D721Med (cell line): ENCODE measurements at regions not wholly inside any gene's neighbourhood (a gene's known extent, or its start where the extent isn't known, plus 50 kb on each side); places are given as distances from the start of the nearest gene placed in this dataset.

Experiments used
- DNase-seq: peaks from one replicate; pipeline ENCODE4 v3.0.0; 2011; ENCODE audit warnings: low spot score; ENCODE audit not compliant: insufficient read length
- FAIRE-seq: peaks from 2 replicates; lab custom pipeline; 2011; peaks lifted over from hg19 to GRCh38; lab: Jason Lieb, UNC
- CTCF ChIP-seq: IDR thresholded peaks from 2 replicates; pipeline ENCODE4 v1.5.1; 2012; ENCODE audit warnings: mild to moderate bottlenecking, control low read depth; ENCODE audit not compliant: insufficient read depth; ENCODE audit errors: missing control alignments

GRCh38 chr4:67020438-67020797 lies 524.9 kb downstream of the CENPC start:
- no peak for DNase-seq
- no peak for TF ChIP-seq CTCF
- no peak for FAIRE-seq

GRCh38 chr4:67019686-67020437 lies 525.4 kb downstream of the CENPC start:
- FAIRE-seq (no peak), DNase-seq (no peak)
- no peak for TF ChIP-seq CTCF

GRCh38 chr4:67014592-67014991 lies 530.7 kb downstream of the CENPC start:
- DNase-seq (no peak), FAIRE-seq (no peak)
- no peak for TF ChIP-seq CTCF

- TF ChIP-seq CTCF, result no peak
- FAIRE-seq (no peak), DNase-seq (no peak)
These were observed 538.5 kb downstream of the CENPC start for GRCh38 chr4:67006791-67007190.

GRCh38 chr4:66991521-66991920 lies 553.8 kb downstream of the CENPC start:
- no peak for TF ChIP-seq CTCF
- DNase-seq (no peak), FAIRE-seq (no peak)

- FAIRE-seq, result no peak
- no peak for TF ChIP-seq CTCF
- DNase-seq, result no peak
These were observed 570.6 kb downstream of the CENPC start for GRCh38 chr4:66974665-66975064.

- TF ChIP-seq CTCF, result peak; percentile 26
- DNase-seq (no peak), FAIRE-seq (no peak)
These were observed 573.2 kb downstream of the CENPC start for GRCh38 chr4:66972087-66972486.
